Colonic mucosa (tissue), 4 donors: ENCODE measurements at regions not wholly inside any gene's neighbourhood (a gene's known extent, or its start where the extent isn't known, plus 50 kb on each side); places are given as distances from the start of the nearest gene placed in this dataset.

Experiments
- DNase-seq: peaks from one replicate; pipeline ENCODE4 v3.0.0-alpha.2; 2020
- H3K27ac ChIP-seq: fragments of 200-600 bp; one replicate; pipeline ENCODE4 v1.8.0; 2021
- H3K27me3 ChIP-seq: fragments of 200-600 bp; one replicate; pipeline ENCODE4 v1.8.0; 2021
- H3K36me3 ChIP-seq: fragments of 200-600 bp; one replicate; pipeline ENCODE4 v1.8.0; 2021
- H3K4me1 ChIP-seq: fragments of 200-600 bp; one replicate; pipeline ENCODE4 v1.8.0; 2021; ENCODE audit warnings: mild to moderate bottlenecking
- H3K4me3 ChIP-seq: fragments of 200-600 bp; one replicate; pipeline ENCODE4 v1.8.0; 2021
- H3K9ac ChIP-seq, 2 donors: one replicate each; pipeline ENCODE4 v1.7.0; 2013; ENCODE audit warnings: control low read depth in 2 of 2, low read depth in 2 of 2, low read length in 2 of 2
- H3K9me3 ChIP-seq: fragments of 200-600 bp; one replicate; pipeline ENCODE4 v1.8.0; 2021
- CTCF ChIP-seq: fragments of 200-600 bp; IDR thresholded peaks from one replicate; pipeline ENCODE4 v1.8.0; 2022; ENCODE audit warnings: antibody characterized with exemption, mild to moderate bottlenecking
- intact Hi-C: fragments of 100-400 bp; cut with DNase I; formaldehyde crosslinking; loops from one replicate; pipeline ENCODE4 v1.14.1; 2022
- donor health status: healthy.
- donor health status: DM: no; HTN: no; CAD: no.
- donor health status: DM: no; HTN: no; CAD: no.

- peak overlapping the region in 1 of 2 donors; percentile 84 for H3K9ac ChIP-seq
- H3K4me1 ChIP-seq = peaks cover 5% of the 10 kb centered on the region
- DNase-seq = no peak
- H3K36me3 ChIP-seq = no peaks in the 10 kb centered on the region
- intact Hi-C loops = loop anchor here (10.0 kb wide), 2 partner anchors 53 to 183 kb away; partner anchors contain the start of gene SPRED1
- no peak overlapping the region for H3K4me3 ChIP-seq
- H3K9me3 ChIP-seq = no peaks in the 10 kb centered on the region
- peak overlapping the region; percentile 84 for H3K27ac ChIP-seq
- TF ChIP-seq CTCF = no peak
- no peaks in the 10 kb centered on the region for H3K27me3 ChIP-seq
These were observed 137.0 kb downstream of the TMCO5A start for GRCh38 chr15:38071211-38071972.

- no peak for TF ChIP-seq CTCF
- intact Hi-C loops = loop anchor here (10.0 kb wide), 2 partner anchors 53 to 183 kb away; partner anchors contain the start of gene SPRED1
These were observed 137.5 kb downstream of the TMCO5A start for GRCh38 chr15:38072007-38072347.

GRCh38 chr15:38072348-38073177 lies 138.1 kb downstream of the TMCO5A start:
- Histone ChIP-seq H3K9ac (peak overlapping the region; percentile 75 to 84), H3K36me3 (no peaks in the 10 kb centered on the region), H3K9me3 (no peaks in the 10 kb centered on the region), H3K27me3 (no peaks in the 10 kb centered on the region), H3K4me1 (peaks cover 5% of the 10 kb centered on the region), H3K27ac (peak overlapping the region; percentile 84), H3K4me3 (peak overlapping the region; percentile 37)
- intact Hi-C loops = loop anchor here (10.0 kb wide), 2 partner anchors 52 to 182 kb away; partner anchors contain the start of gene SPRED1
- peak; percentile 82 for DNase-seq
- no peak for TF ChIP-seq CTCF

More at GRCh38 chr15:38072007-38072347, 137.5 kb downstream of the TMCO5A start:
- Histone ChIP-seq H3K4me1 (peaks cover 5% of the 10 kb centered on the region), H3K4me3 (no peak overlapping the region), H3K27ac (peak overlapping the region; percentile 84), H3K9ac (peak overlapping the region in 1 of 2 donors; percentile 84), H3K9me3 (no peaks in the 10 kb centered on the region), H3K36me3 (no peaks in the 10 kb centered on the region), H3K27me3 (no peaks in the 10 kb centered on the region)
- DNase-seq = no peak

GRCh38 chr15:38073178-38073946 lies 138.9 kb downstream of the TMCO5A start:
- intact Hi-C loops = loop anchor here (10.0 kb wide), 2 partner anchors 51 to 181 kb away; partner anchors contain the start of gene SPRED1
- peak overlapping the region; percentile 37 for H3K4me3 ChIP-seq
- H3K9ac ChIP-seq = peak overlapping the region; percentile 75 to 84
- H3K36me3 ChIP-seq = no peaks in the 10 kb centered on the region
- DNase-seq = peak; percentile 71
- TF ChIP-seq CTCF = no peak
- no peaks in the 10 kb centered on the region for H3K9me3 ChIP-seq
- no peaks in the 10 kb centered on the region for H3K27me3 ChIP-seq
- peaks cover 5% of the 10 kb centered on the region for H3K4me1 ChIP-seq
- peak overlapping the region; percentile 84 for H3K27ac ChIP-seq

GRCh38 chr15:38074029-38074428 lies 139.6 kb downstream of the TMCO5A start:
- Histone ChIP-seq H3K27ac (peak overlapping the region; percentile 84), H3K27me3 (no peaks in the 10 kb centered on the region), H3K4me3 (no peak overlapping the region), H3K4me1 (no peaks in the 10 kb centered on the region), H3K9me3 (no peaks in the 10 kb centered on the region), H3K9ac (peak overlapping the region; percentile 75 to 84), H3K36me3 (no peaks in the 10 kb centered on the region)
- intact Hi-C loops = loop anchor here (10.0 kb wide), 2 partner anchors 51 to 181 kb away; partner anchors contain the start of gene SPRED1
- DNase-seq = peak; percentile 53
- TF ChIP-seq CTCF = no peak
